Esophagus muscularis mucosa (tissue), 4 donors: ENCODE measurements at regions not wholly inside any gene's neighbourhood (a gene's known extent, or its start where the extent isn't known, plus 50 kb on each side); places are given as distances from the start of the nearest gene placed in this dataset.

Experiments
- DNase-seq: peaks from one replicate; pipeline ENCODE4 v3.0.0-alpha.2; 2017; ENCODE audit errors: extremely low spot score
- H3K27ac ChIP-seq, 4 donors: fragments of 200-600 bp; sonication (generic); replicated peaks in 1 of 4; 1 replicate in 3 of 4; 2 replicates in 1 of 4; pipeline ENCODE4 v1.5.1; 2016 to 2019; ENCODE audit warnings: mild to moderate bottlenecking in 1 of 4
- H3K27me3 ChIP-seq, 4 donors: fragments of 200-600 bp; sonication (generic); one replicate each; pipeline versions ENCODE4 v1.5.1 to v1.6.0; 2016 to 2019
- H3K36me3 ChIP-seq, 4 donors: fragments of 200-600 bp; sonication (generic); one replicate each; pipeline ENCODE4 v1.5.1; 2016 to 2019
- H3K4me1 ChIP-seq, 4 donors: fragments of 200-600 bp; sonication (generic); one replicate each; pipeline ENCODE4 v1.5.1; 2016 to 2019
- H3K4me3 ChIP-seq, 4 donors: fragments of 200-600 bp; sonication (generic); 1 replicate in 2 of 4; 2 replicates in 2 of 4; pipeline ENCODE4 v1.5.1; 2016 to 2019; ENCODE audit warnings: mild to moderate bottlenecking in 4 of 4, moderate library complexity in 1 of 4
- H3K9me3 ChIP-seq, 4 donors: fragments of 200-600 bp; sonication (generic); 1 replicate in 3 of 4; 2 replicates in 1 of 4; pipeline ENCODE4 v1.5.1; 2016 to 2019
- CTCF ChIP-seq, 3 experiments: fragments of 200-600 bp in 2 of 3; fragments of 450-650 bp in 1 of 3; sonication (generic) in 2 of 3; IDR thresholded peaks; one replicate each; pipeline ENCODE4 v1.5.1; 2017 to 2019; ENCODE audit warnings: antibody characterized with exemption in 3 of 3, mild to moderate bottlenecking in 2 of 3, moderate library complexity in 1 of 3
- EP300 ChIP-seq: sonication (generic); formaldehyde crosslinking; IDR thresholded peaks from one replicate; pipeline ENCODE4 v1.6.1; 2017; ENCODE audit warnings: antibody characterized with exemption
- POLR2A ChIP-seq: fragments of 450-650 bp; IDR thresholded peaks from one replicate; pipeline ENCODE4 v1.6.1; 2017; ENCODE audit warnings: antibody characterized with exemption, moderate library complexity, mild to moderate bottlenecking, low read depth
- POLR2AphosphoS5 ChIP-seq, 2 donors: sonication (generic); formaldehyde crosslinking; IDR thresholded peaks; one replicate each; pipeline ENCODE4 v1.6.1; 2017; ENCODE audit warnings: antibody characterized with exemption in 2 of 2
- WGBS: methylation state at CpG from one replicate; pipeline ENCODE4 v1.1.5; 2018; 5-methylcytosine and 5-hydroxymethylcytosine counted together
- intact Hi-C: fragments of 100-400 bp; cut with DNase I; formaldehyde crosslinking; loops from one replicate; pipeline ENCODE4 v1.15.1; 2023

- intact Hi-C loops, result no loop called here
- no peak for TF ChIP-seq CTCF (IDR thresholded peaks at IDR 0.05)
- no peak for TF ChIP-seq POLR2AphosphoS5 (IDR thresholded peaks at IDR 0.05)
- no peak for TF ChIP-seq POLR2A
- TF ChIP-seq EP300, result no peak
- Histone ChIP-seq H3K9me3 (no peaks in the 10 kb centered on the region), H3K4me3 (no peak overlapping the region), H3K4me1 (no peaks in the 10 kb centered on the region), H3K27ac (no peak overlapping the region), H3K27me3 (no peaks in the 10 kb centered on the region), H3K36me3 (no peaks in the 10 kb centered on the region)
- no peak for DNase-seq
- WGBS, result 94% methylated on average over 2 of the region's 2 CpGs
Observed at GRCh38 chr2:65916785-65917295, 484.4 kb upstream of the SPRED2 start.

GRCh38 chr2:65916177-65916576 lies 483.8 kb upstream of the SPRED2 start:
- Histone ChIP-seq H3K4me3 (no peak overlapping the region), H3K27me3 (no peaks in the 10 kb centered on the region), H3K36me3 (no peaks in the 10 kb centered on the region), H3K4me1 (no peaks in the 10 kb centered on the region), H3K9me3 (no peaks in the 10 kb centered on the region), H3K27ac (no peak overlapping the region)
- DNase-seq, result no peak
- TF ChIP-seq EP300 (no peak), POLR2A (no peak), CTCF (IDR thresholded peaks at IDR 0.05) (no peak), POLR2AphosphoS5 (IDR thresholded peaks at IDR 0.05) (no peak)
- intact Hi-C loops, result no loop called here

- no peak for DNase-seq
- Histone ChIP-seq H3K27ac (no peak overlapping the region), H3K4me1 (no peaks in the 10 kb centered on the region), H3K9me3 (no peaks in the 10 kb centered on the region), H3K4me3 (no peak overlapping the region), H3K27me3 (no peaks in the 10 kb centered on the region), H3K36me3 (no peaks in the 10 kb centered on the region)
- no peak for TF ChIP-seq POLR2A
- intact Hi-C loops, result no loop called here
- WGBS, result 94% methylated on average over 3 of the region's 3 CpGs
Observed at GRCh38 chr2:65915273-65915672, 482.9 kb upstream of the SPRED2 start.

GRCh38 chr2:65914244-65914786 lies 481.9 kb upstream of the SPRED2 start:
- Histone ChIP-seq H3K27ac (no peak overlapping the region), H3K4me1 (no peaks in the 10 kb centered on the region), H3K9me3 (no peaks in the 10 kb centered on the region), H3K27me3 (no peaks in the 10 kb centered on the region), H3K4me3 (no peak overlapping the region), H3K36me3 (no peaks in the 10 kb centered on the region)
- 91% methylated on average over 7 of the region's 7 CpGs for WGBS
- intact Hi-C loops, result no loop called here
- no peak for DNase-seq
- TF ChIP-seq CTCF (IDR thresholded peaks at IDR 0.05) (no peak), POLR2AphosphoS5 (IDR thresholded peaks at IDR 0.05) (no peak), EP300 (no peak), POLR2A (no peak)

- intact Hi-C loops, result no loop called here
- DNase-seq, result no peak
Observed at GRCh38 chr2:65913813-65914212, 481.4 kb upstream of the SPRED2 start.

More at GRCh38 chr2:65913813-65914212, 481.4 kb upstream of the SPRED2 start:
- no peaks in the 10 kb centered on the region for H3K4me1 ChIP-seq
- H3K27ac ChIP-seq, result no peak overlapping the region
- no peak overlapping the region for H3K4me3 ChIP-seq
- no peaks in the 10 kb centered on the region for H3K9me3 ChIP-seq
- TF ChIP-seq CTCF (IDR thresholded peaks at IDR 0.05), result no peak
- TF ChIP-seq POLR2AphosphoS5 (IDR thresholded peaks at IDR 0.05), result no peak
- no peaks in the 10 kb centered on the region for H3K36me3 ChIP-seq
- 82% methylated on average over 9 of the region's 9 CpGs for WGBS
- H3K27me3 ChIP-seq, result no peaks in the 10 kb centered on the region
